GM19463 (cell line): ENCODE measurements at regions not wholly inside any gene's neighbourhood (a gene's known extent, or its start where the extent isn't known, plus 50 kb on each side); places are given as distances from the start of the nearest gene placed in this dataset.
"Not testable (repeated sequence)": the region's sequence is repeated elsewhere in the genome, so short reads cannot be mapped to it uniquely, and the experiment has no call there.

ENCODE experiments used
- ATAC-seq: cut with Tn5 transposase; IDR thresholded peaks from one replicate; pipeline ENCODE4 v1.9.1; 2021; ENCODE audit warnings: mild to moderate bottlenecking, moderate library complexity; ENCODE audit not compliant: unreplicated experiment

DNA sequence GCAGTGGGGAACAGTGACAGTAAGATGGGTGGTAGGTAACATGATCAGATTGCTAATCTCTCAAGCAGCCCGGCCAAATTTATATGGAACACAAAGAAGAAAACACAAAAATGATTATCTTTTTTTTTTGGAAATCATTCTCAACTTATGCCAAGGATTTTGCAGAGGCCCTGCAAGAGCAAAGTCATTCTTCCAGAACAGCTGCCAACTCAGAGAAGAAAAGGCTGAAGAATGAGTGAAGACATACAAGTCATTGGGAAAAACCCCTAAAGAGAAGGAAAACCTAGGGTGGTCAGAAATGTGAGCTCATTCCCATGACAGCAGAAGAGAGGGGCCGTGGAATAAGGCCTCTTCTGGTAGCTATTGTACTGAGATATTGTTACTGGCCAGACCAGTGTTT lies 246.7 kb downstream of the SHOX2 start:
- no peak for ATAC-seq

GRCh38 chr3:157858821-157859220 lies 247.4 kb downstream of the SHOX2 start:
- ATAC-seq = no peak

GRCh38 chr3:157857440-157857839 lies 248.8 kb downstream of the SHOX2 start:
- no peak for ATAC-seq

DNA sequence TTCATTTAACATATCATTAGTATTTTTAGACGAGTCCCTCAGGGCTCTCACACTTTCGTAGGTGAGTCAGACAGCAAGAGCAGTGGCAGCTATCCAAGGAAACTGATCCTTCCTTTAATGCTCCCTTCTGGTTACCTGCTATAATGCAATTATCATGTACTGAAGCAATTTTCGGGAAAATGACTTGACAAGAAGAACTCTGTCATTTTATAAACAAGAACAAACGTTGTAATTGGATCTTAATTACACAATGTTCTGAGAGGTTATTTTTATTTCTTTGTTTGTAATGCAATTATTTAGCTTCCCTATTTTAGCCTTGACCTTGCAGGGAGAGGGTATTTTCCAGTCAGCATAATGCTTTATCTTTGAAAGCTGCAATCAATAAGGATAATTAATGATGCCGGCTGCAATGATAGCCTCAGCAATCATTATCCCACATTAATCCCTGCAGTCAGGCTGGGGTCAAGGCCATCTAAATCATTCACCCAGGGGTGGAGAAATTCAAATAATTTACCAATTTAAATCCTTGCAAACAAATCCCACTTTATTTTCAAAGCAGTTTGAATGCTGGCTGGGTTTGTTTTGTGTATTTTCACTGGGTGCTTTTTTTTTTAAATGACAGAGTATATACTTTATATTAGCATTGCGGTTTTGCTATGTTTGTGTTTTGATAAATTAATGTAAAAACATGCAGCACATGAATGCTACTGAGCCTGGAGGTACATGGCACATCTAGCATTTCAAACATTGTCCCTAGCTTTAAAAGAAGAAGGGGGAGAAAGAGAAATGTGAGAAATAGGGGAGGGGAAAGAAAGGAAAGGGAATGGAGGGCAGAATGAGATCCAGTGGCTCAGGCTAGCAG lies 249.9 kb downstream of the SHOX2 start:
- ATAC-seq = no peak

DNA sequence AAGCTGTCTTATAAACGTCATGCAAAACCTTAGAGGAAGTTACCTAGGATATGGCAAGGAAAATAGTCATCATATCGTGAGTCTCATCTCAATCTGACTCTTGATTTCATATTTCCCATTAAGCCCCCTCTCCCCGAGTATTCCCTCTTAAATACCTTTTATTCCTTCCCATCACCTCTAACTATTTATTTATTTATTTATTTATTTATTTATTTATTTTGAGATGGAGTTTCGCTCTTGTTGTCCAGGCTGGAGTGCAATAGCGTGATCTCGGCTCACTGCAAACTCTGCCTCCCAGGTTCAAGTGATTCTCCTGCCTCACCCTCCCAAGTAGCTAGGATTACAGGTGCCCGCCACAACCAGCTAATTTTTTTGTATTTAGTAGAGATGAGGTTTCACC lies 260.4 kb downstream of the SHOX2 start:
- ATAC-seq = not testable (repeated sequence)

- ATAC-seq = no peak
These were observed 261.2 kb downstream of the SHOX2 start for GRCh38 chr3:157844800-157845565.

GRCh38 chr3:157844216-157844615 lies 262.0 kb downstream of the SHOX2 start:
- ATAC-seq = no peak

- no peak for ATAC-seq
These were observed 265.2 kb downstream of the SHOX2 start for GRCh38 chr3:157841029-157841428.

- ATAC-seq = no peak
These were observed 265.7 kb downstream of the SHOX2 start for GRCh38 chr3:157840564-157840963.

GRCh38 chr3:157838457-157838856 lies 267.8 kb downstream of the SHOX2 start:
- ATAC-seq = no peak

- no peak for ATAC-seq
These were observed 268.9 kb downstream of the SHOX2 start for GRCh38 chr3:157837336-157837735.

GRCh38 chr3:157836022-157836421 lies 270.2 kb downstream of the SHOX2 start:
- ATAC-seq = no peak

- ATAC-seq = no peak
These were observed 273.6 kb downstream of the SHOX2 start for GRCh38 chr3:157832588-157832987.

GRCh38 chr3:157830556-157831236 lies 275.5 kb downstream of the SHOX2 start:
- ATAC-seq = no peak

- ATAC-seq = no peak
These were observed 276.4 kb downstream of the SHOX2 start for GRCh38 chr3:157829786-157830185.

DNA sequence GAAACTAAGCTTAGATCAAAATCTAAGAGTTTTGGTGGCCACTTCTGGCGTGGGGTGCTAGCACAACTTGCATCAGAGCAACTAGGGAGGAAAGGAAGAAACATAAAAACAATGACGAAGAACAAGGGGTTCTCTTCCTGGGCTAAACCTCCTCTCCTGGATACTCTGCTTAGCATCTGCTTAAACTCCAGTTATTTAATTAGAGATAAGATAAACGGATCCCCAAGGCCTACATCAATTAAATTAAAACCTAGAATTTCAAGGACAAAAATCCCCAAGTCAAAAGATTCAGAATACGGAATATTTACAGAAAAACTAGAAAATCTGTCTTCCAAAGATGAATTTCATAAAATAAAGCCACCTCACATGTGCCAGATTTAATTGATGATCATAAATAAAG lies 281.9 kb downstream of the SHOX2 start:
- no peak for ATAC-seq

- no peak for ATAC-seq
These were observed 283.2 kb downstream of the SHOX2 start for GRCh38 chr3:157823050-157823449.

DNA sequence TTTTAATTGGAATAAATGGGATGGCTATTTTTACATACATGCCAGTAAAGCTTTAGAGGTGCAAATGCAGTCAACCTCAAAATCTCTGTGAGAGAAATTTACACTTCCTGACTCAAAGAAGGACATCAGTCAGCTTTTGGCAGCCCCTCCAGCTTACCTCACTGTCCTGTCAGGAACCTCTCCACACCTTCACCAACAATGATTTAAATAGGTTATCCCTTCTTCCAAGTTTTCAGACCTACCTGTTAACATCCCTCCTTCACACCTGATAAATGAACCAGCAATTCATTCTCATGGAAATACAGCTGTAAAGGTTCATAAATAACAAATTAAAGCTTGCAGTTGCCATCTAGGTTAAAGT lies 286.1 kb downstream of the SHOX2 start:
- no peak for ATAC-seq

GRCh38 chr3:157819270-157820156 lies 286.7 kb downstream of the SHOX2 start:
- no peak for ATAC-seq

DNA sequence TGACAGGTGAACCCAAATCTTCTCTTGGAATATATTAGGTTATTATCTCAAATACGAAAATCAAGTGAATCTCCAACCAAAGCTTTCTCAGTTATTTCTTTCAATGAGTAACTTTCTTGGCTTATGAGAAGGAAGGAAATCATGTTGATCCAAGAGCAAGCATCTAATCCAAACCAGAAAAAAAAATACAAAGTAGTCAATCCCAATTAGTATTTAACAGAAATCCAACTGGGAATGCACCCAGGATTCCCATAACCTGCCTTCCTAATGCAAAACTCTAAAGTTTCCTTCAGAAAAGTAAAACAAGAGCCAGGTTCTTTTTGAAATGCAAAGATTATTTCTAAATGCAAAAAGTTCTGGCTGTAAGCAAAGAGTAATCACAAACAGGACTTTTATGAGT lies 289.3 kb downstream of the SHOX2 start:
- no peak for ATAC-seq

DNA sequence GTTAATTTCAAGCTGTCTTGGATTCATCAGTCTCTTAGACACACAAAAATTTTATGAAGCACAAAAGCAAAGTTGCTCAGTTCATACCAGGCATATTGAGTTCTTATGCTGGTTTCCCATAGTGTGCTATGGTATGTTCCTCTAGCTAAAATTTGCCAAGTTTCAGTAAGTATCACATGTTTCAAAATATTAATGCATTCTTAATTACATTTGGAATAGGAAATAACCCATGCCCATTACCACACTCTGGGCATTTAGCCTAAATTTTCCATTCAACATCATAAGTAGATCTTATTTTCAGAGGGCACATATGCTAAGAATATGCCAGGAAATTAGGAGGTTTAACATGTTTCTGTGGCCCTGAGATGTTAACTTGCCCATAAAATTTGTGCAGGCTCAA lies 289.9 kb downstream of the SHOX2 start:
- no peak for ATAC-seq
